ENCODE measurements at regions not wholly inside any gene's neighbourhood (a gene's known extent, or its start where the extent isn't known, plus 50 kb on each side); places are given as distances from the start of the nearest gene placed in this dataset.

- no peak for DNase-seq (ENCODE audit: low spot score)
Measured at GRCh38 chr15:29208836-29209235, 60.8 kb downstream of the NSMCE3 start.

- peak; percentile 55 for DNase-seq (ENCODE audit: low spot score)
Measured at GRCh38 chr15:29208352-29208751, 61.3 kb downstream of the NSMCE3 start.

GRCh38 chr15:29207758-29208108 is 61.9 kb downstream of the NSMCE3 start:
- no peak for DNase-seq (ENCODE audit: low spot score)

GRCh38 chr15:29207027-29207757 is 62.4 kb downstream of the NSMCE3 start:
- DNase-seq (ENCODE audit: low spot score) = no peak

GRCh38 chr15:29205186-29205585 is 64.4 kb downstream of the NSMCE3 start:
- DNase-seq (ENCODE audit: low spot score) = no peak

- no peak for DNase-seq (ENCODE audit: low spot score)
Measured at GRCh38 chr15:29204369-29204755, 65.3 kb downstream of the NSMCE3 start.

- DNase-seq (ENCODE audit: low spot score) = no peak
Measured at GRCh38 chr15:29203718-29204368, 65.8 kb downstream of the NSMCE3 start.

- DNase-seq (ENCODE audit: low spot score) = no peak
Measured at GRCh38 chr15:29196722-29197121, 72.9 kb downstream of the NSMCE3 start.

GRCh38 chr15:29196290-29196689 is 73.3 kb downstream of the NSMCE3 start:
- DNase-seq (ENCODE audit: low spot score) = no peak

- no peak for DNase-seq (ENCODE audit: low spot score)
Measured at GRCh38 chr15:29194866-29195265, 74.8 kb downstream of the NSMCE3 start.

GRCh38 chr15:29183071-29183831 is 86.4 kb downstream of the NSMCE3 start:
- DNase-seq (ENCODE audit: low spot score) = no peak

GRCh38 chr15:29182590-29182989 is 87.0 kb downstream of the NSMCE3 start:
- DNase-seq (ENCODE audit: low spot score) = no peak

GRCh38 chr15:29172742-29173725 is 96.6 kb downstream of the NSMCE3 start:
- no peak for DNase-seq (ENCODE audit: low spot score)

GRCh38 chr15:29170521-29170920 is 99.1 kb downstream of the NSMCE3 start:
- no peak for DNase-seq (ENCODE audit: low spot score)

Data from Ammon's horn (tissue), 1 donor.